ENCODE measurements at regions not wholly inside any gene's neighbourhood (a gene's known extent, or its start where the extent isn't known, plus 50 kb on each side); places are given as distances from the start of the nearest gene placed in this dataset.

GRCh38 chr6:98583506-98583905 is 250.9 kb upstream of the POU3F2 start:
- intact Hi-C loops (cut with DNase I): no loop called here
- ATAC-seq (no peak), DNase-seq (no peak)
- no peaks in the 10 kb centered on the region for H3K4me1 ChIP-seq (ENCODE audit: control insufficient read depth, insufficient read depth, low read length)
- H3K4me3 ChIP-seq (ENCODE audit: low read length): no peak overlapping the region
- no peak overlapping the region for H3K27ac ChIP-seq (ENCODE audit: low read length)
- H3K9me3 ChIP-seq (ENCODE audit: control insufficient read depth, low read length): no peaks in the 10 kb centered on the region
- H3K27me3 ChIP-seq (ENCODE audit: control insufficient read depth, insufficient read depth): no peaks in the 10 kb centered on the region
- WGBS: 75% methylated on average over 1 of the region's 1 CpG

- no peak for DNase-seq
- ATAC-seq: no peak
These were observed 248.2 kb upstream of the POU3F2 start for GRCh38 chr6:98586163-98586562.

GRCh38 chr6:98587555-98587954 is 246.8 kb upstream of the POU3F2 start:
- DNase-seq (no peak), ATAC-seq (no peak)
- intact Hi-C loops (cut with DNase I): no loop called here
- WGBS: 79% methylated on average over 4 of the region's 4 CpGs
- no peaks in the 10 kb centered on the region for H3K9me3 ChIP-seq (ENCODE audit: control insufficient read depth, low read length)
- no peak overlapping the region for H3K27ac ChIP-seq (ENCODE audit: low read length)
- no peak overlapping the region for H3K4me3 ChIP-seq (ENCODE audit: low read length)
- no peaks in the 10 kb centered on the region for H3K27me3 ChIP-seq (ENCODE audit: control insufficient read depth, insufficient read depth)
- no peaks in the 10 kb centered on the region for H3K4me1 ChIP-seq (ENCODE audit: control insufficient read depth, insufficient read depth, low read length)

More at GRCh38 chr6:98586163-98586562, 248.2 kb upstream of the POU3F2 start:
- H3K27ac ChIP-seq (ENCODE audit: low read length): no peak overlapping the region
- 93% methylated on average over 1 of the region's 1 CpG for WGBS
- no peaks in the 10 kb centered on the region for H3K9me3 ChIP-seq (ENCODE audit: control insufficient read depth, low read length)
- H3K4me3 ChIP-seq (ENCODE audit: low read length): no peak overlapping the region
- H3K4me1 ChIP-seq (ENCODE audit: control insufficient read depth, insufficient read depth, low read length): no peaks in the 10 kb centered on the region
- H3K27me3 ChIP-seq (ENCODE audit: control insufficient read depth, insufficient read depth): no peaks in the 10 kb centered on the region
- intact Hi-C loops (cut with DNase I): no loop called here

- DNase-seq (no peak), ATAC-seq (no peak)
- Histone ChIP-seq H3K27ac (ENCODE audit: low read length) (no peak overlapping the region), H3K9me3 (ENCODE audit: control insufficient read depth, low read length) (no peaks in the 10 kb centered on the region), H3K4me3 (ENCODE audit: low read length) (no peak overlapping the region), H3K4me1 (ENCODE audit: control insufficient read depth, insufficient read depth, low read length) (no peaks in the 10 kb centered on the region), H3K27me3 (ENCODE audit: control insufficient read depth, insufficient read depth) (no peaks in the 10 kb centered on the region)
- intact Hi-C loops (cut with DNase I): no loop called here
- 72% methylated on average over 5 of the region's 5 CpGs for WGBS
These were observed 244.8 kb upstream of the POU3F2 start for GRCh38 chr6:98589536-98589935.

- H3K4me3 ChIP-seq (ENCODE audit: low read length): no peak overlapping the region
- no peaks in the 10 kb centered on the region for H3K9me3 ChIP-seq (ENCODE audit: control insufficient read depth, low read length)
- WGBS: 64% methylated on average over 3 of the region's 3 CpGs
- ATAC-seq (no peak), DNase-seq (no peak)
- no peak overlapping the region for H3K27ac ChIP-seq (ENCODE audit: low read length)
- intact Hi-C loops (cut with DNase I): no loop called here
- H3K27me3 ChIP-seq (ENCODE audit: control insufficient read depth, insufficient read depth): no peaks in the 10 kb centered on the region
- no peaks in the 10 kb centered on the region for H3K4me1 ChIP-seq (ENCODE audit: control insufficient read depth, insufficient read depth, low read length)
These were observed 244.2 kb upstream of the POU3F2 start for GRCh38 chr6:98590136-98590681.

GRCh38 chr6:98590997-98591396 is 243.4 kb upstream of the POU3F2 start:
- Histone ChIP-seq H3K27ac (ENCODE audit: low read length) (no peak overlapping the region), H3K9me3 (ENCODE audit: control insufficient read depth, low read length) (no peaks in the 10 kb centered on the region), H3K4me1 (ENCODE audit: control insufficient read depth, insufficient read depth, low read length) (no peaks in the 10 kb centered on the region), H3K27me3 (ENCODE audit: control insufficient read depth, insufficient read depth) (no peaks in the 10 kb centered on the region), H3K4me3 (ENCODE audit: low read length) (no peak overlapping the region)
- no peak for ATAC-seq
- WGBS: 36% methylated on average over 2 of the region's 2 CpGs
- intact Hi-C loops (cut with DNase I): no loop called here
- no peak for DNase-seq

- H3K27me3 ChIP-seq (ENCODE audit: control insufficient read depth, insufficient read depth): no peaks in the 10 kb centered on the region
- no peak overlapping the region for H3K4me3 ChIP-seq (ENCODE audit: low read length)
- no peaks in the 10 kb centered on the region for H3K4me1 ChIP-seq (ENCODE audit: control insufficient read depth, insufficient read depth, low read length)
- no peaks in the 10 kb centered on the region for H3K9me3 ChIP-seq (ENCODE audit: control insufficient read depth, low read length)
- ATAC-seq: no peak
- H3K27ac ChIP-seq (ENCODE audit: low read length): no peak overlapping the region
- intact Hi-C loops (cut with DNase I): no loop called here
- 77% methylated on average over 2 of the region's 2 CpGs for WGBS
- DNase-seq: no peak
These were observed 240.7 kb upstream of the POU3F2 start for GRCh38 chr6:98593676-98594075.

GRCh38 chr6:98601716-98602115 is 232.7 kb upstream of the POU3F2 start:
- H3K4me3 ChIP-seq (ENCODE audit: low read length): no peak overlapping the region
- H3K9me3 ChIP-seq (ENCODE audit: control insufficient read depth, low read length): no peaks in the 10 kb centered on the region
- DNase-seq (no peak), ATAC-seq (no peak)
- H3K27ac ChIP-seq (ENCODE audit: low read length): no peak overlapping the region
- no peaks in the 10 kb centered on the region for H3K27me3 ChIP-seq (ENCODE audit: control insufficient read depth, insufficient read depth)
- intact Hi-C loops (cut with DNase I): no loop called here
- H3K4me1 ChIP-seq (ENCODE audit: control insufficient read depth, insufficient read depth, low read length): no peaks in the 10 kb centered on the region
- WGBS: 71% methylated on average over 5 of the region's 5 CpGs

GRCh38 chr6:98605705-98606104 is 228.7 kb upstream of the POU3F2 start:
- ATAC-seq: no peak

GRCh38 chr6:98627129-98627775 is 207.1 kb upstream of the POU3F2 start:
- H3K4me3 ChIP-seq (ENCODE audit: low read length): no peak overlapping the region
- no peak for ATAC-seq
- WGBS: 54% methylated on average over 4 of the region's 4 CpGs

More at GRCh38 chr6:98605705-98606104, 228.7 kb upstream of the POU3F2 start:
- 51% methylated on average over 1 of the region's 1 CpG for WGBS
- Histone ChIP-seq H3K4me3 (ENCODE audit: low read length) (no peak overlapping the region), H3K27ac (ENCODE audit: low read length) (no peak overlapping the region), H3K9me3 (ENCODE audit: control insufficient read depth, low read length) (no peaks in the 10 kb centered on the region), H3K27me3 (ENCODE audit: control insufficient read depth, insufficient read depth) (no peaks in the 10 kb centered on the region), H3K4me1 (ENCODE audit: control insufficient read depth, insufficient read depth, low read length) (no peaks in the 10 kb centered on the region)
- DNase-seq: no peak
- intact Hi-C loops (cut with DNase I): no loop called here

GRCh38 chr6:98633886-98634285 is 200.5 kb upstream of the POU3F2 start:
- H3K4me1 ChIP-seq (ENCODE audit: control insufficient read depth, insufficient read depth, low read length): no peaks in the 10 kb centered on the region
- no peaks in the 10 kb centered on the region for H3K9me3 ChIP-seq (ENCODE audit: control insufficient read depth, low read length)
- no peak overlapping the region for H3K27ac ChIP-seq (ENCODE audit: low read length)
- intact Hi-C loops (cut with DNase I): no loop called here
- no peak overlapping the region for H3K4me3 ChIP-seq (ENCODE audit: low read length)
- DNase-seq (no peak), ATAC-seq (no peak)
- no peaks in the 10 kb centered on the region for H3K27me3 ChIP-seq (ENCODE audit: control insufficient read depth, insufficient read depth)

More at GRCh38 chr6:98627129-98627775, 207.1 kb upstream of the POU3F2 start:
- H3K9me3 ChIP-seq (ENCODE audit: control insufficient read depth, low read length): no peaks in the 10 kb centered on the region
- H3K27ac ChIP-seq (ENCODE audit: low read length): no peak overlapping the region
- no peak for DNase-seq
- intact Hi-C loops (cut with DNase I): no loop called here
- H3K27me3 ChIP-seq (ENCODE audit: control insufficient read depth, insufficient read depth): no peaks in the 10 kb centered on the region
- no peaks in the 10 kb centered on the region for H3K4me1 ChIP-seq (ENCODE audit: control insufficient read depth, insufficient read depth, low read length)

GRCh38 chr6:98634569-98634968 is 199.8 kb upstream of the POU3F2 start:
- no peak for ATAC-seq
- 50% methylated on average over 3 of the region's 3 CpGs for WGBS
- Histone ChIP-seq H3K9me3 (ENCODE audit: control insufficient read depth, low read length) (no peaks in the 10 kb centered on the region), H3K27me3 (ENCODE audit: control insufficient read depth, insufficient read depth) (no peaks in the 10 kb centered on the region), H3K27ac (ENCODE audit: low read length) (no peak overlapping the region), H3K4me3 (ENCODE audit: low read length) (no peak overlapping the region), H3K4me1 (ENCODE audit: control insufficient read depth, insufficient read depth, low read length) (no peaks in the 10 kb centered on the region)
- no peak for DNase-seq
- intact Hi-C loops (cut with DNase I): no loop called here
